Neural cell (in vitro differentiated cells): ENCODE measurements at regions not wholly inside any gene's neighbourhood (a gene's known extent, or its start where the extent isn't known, plus 50 kb on each side); places are given as distances from the start of the nearest gene placed in this dataset.

Experiments used
- EP300 ChIP-seq: fragments of 450-650 bp; conservative IDR thresholded peaks from 2 replicates; pipeline ENCODE4 v1.6.1; 2014; ENCODE audit warnings: antibody characterized with exemption, mild to moderate bottlenecking, moderate library complexity; ENCODE audit not compliant: poor library complexity, severe bottlenecking
- MXI1 ChIP-seq: fragments of 450-650 bp; conservative IDR thresholded peaks from 2 replicates; pipeline ENCODE4 v1.6.1; 2014; ENCODE audit warnings: antibody characterized with exemption, mild to moderate bottlenecking; ENCODE audit not compliant: poor library complexity, severe bottlenecking
- POLR2AphosphoS5 ChIP-seq: IDR thresholded peaks from 2 replicates; pipeline ENCODE4 v1.6.1; 2012
- RAD21 ChIP-seq: fragments of 450-650 bp; conservative IDR thresholded peaks from 2 replicates; pipeline ENCODE4 v1.6.1; 2014; ENCODE audit warnings: antibody characterized with exemption, mild to moderate bottlenecking, moderate library complexity
- SMC3 ChIP-seq: fragments of 450-650 bp; conservative IDR thresholded peaks from 2 replicates; pipeline ENCODE4 v1.6.1; 2014; ENCODE audit warnings: antibody characterized with exemption, mild to moderate bottlenecking, moderate library complexity; ENCODE audit not compliant: poor library complexity
- TAF1 ChIP-seq: IDR thresholded peaks from 2 replicates; pipeline ENCODE4 v1.6.1; 2012; ENCODE audit warnings: low read depth
- TF ChIP-seq, protein P1 (sequence below): fragments of 450-650 bp; IDR thresholded peaks from 2 replicates; pipeline ENCODE4 v1.5.1; 2014; ENCODE audit warnings: antibody characterized with exemption, mild to moderate bottlenecking, moderate library complexity; ENCODE audit not compliant: poor library complexity, severe bottlenecking

- TF ChIP-seq, protein P1, sequence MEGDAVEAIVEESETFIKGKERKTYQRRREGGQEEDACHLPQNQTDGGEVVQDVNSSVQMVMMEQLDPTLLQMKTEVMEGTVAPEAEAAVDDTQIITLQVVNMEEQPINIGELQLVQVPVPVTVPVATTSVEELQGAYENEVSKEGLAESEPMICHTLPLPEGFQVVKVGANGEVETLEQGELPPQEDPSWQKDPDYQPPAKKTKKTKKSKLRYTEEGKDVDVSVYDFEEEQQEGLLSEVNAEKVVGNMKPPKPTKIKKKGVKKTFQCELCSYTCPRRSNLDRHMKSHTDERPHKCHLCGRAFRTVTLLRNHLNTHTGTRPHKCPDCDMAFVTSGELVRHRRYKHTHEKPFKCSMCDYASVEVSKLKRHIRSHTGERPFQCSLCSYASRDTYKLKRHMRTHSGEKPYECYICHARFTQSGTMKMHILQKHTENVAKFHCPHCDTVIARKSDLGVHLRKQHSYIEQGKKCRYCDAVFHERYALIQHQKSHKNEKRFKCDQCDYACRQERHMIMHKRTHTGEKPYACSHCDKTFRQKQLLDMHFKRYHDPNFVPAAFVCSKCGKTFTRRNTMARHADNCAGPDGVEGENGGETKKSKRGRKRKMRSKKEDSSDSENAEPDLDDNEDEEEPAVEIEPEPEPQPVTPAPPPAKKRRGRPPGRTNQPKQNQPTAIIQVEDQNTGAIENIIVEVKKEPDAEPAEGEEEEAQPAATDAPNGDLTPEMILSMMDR: no peak
- TF ChIP-seq EP300 (no peak), RAD21 (no peak), POLR2AphosphoS5 (no peak), SMC3 (no peak), MXI1 (no peak), TAF1 (no peak)
Measured at GRCh38 chr15:98057453-98057852, 97.0 kb downstream of the ARRDC4 start.
